HFF-Myc (cell line): ENCODE measurements at regions not wholly inside any gene's neighbourhood (a gene's known extent, or its start where the extent isn't known, plus 50 kb on each side); places are given as distances from the start of the nearest gene placed in this dataset.

Experiments
- DNase-seq: peaks from one replicate; pipeline ENCODE4 v3.0.0-alpha.2; 2011; ENCODE audit warnings: low read depth; ENCODE audit errors: extremely low read depth
- H3K4me3 ChIP-seq: replicated peaks from 2 replicates; pipeline ENCODE4 v1.5.1; 2011; ENCODE audit warnings: low read depth, mild to moderate bottlenecking, control low read depth, low read length
- CTCF ChIP-seq: IDR thresholded peaks from 2 replicates; pipeline ENCODE4 v1.5.1; 2012; ENCODE audit warnings: mild to moderate bottlenecking, low read depth, low read length, control low read depth; ENCODE audit errors: missing control alignments

- DNase-seq: no peak
Measured at GRCh38 chr4:79650794-79651431, 242.9 kb upstream of the GK2 start.

GRCh38 chr4:79650217-79650616 is 242.2 kb upstream of the GK2 start:
- no peak for DNase-seq
- no peak for TF ChIP-seq CTCF
- no peak overlapping the region for H3K4me3 ChIP-seq

More at GRCh38 chr4:79650794-79651431, 242.9 kb upstream of the GK2 start:
- TF ChIP-seq CTCF: no peak
- no peak overlapping the region for H3K4me3 ChIP-seq

- DNase-seq: no peak
- no peak for TF ChIP-seq CTCF
- H3K4me3 ChIP-seq: no peak overlapping the region
Measured at GRCh38 chr4:79645942-79646341, 237.9 kb upstream of the GK2 start.

- DNase-seq: no peak
- TF ChIP-seq CTCF: no peak
Measured at GRCh38 chr4:79638735-79639134, 230.7 kb upstream of the GK2 start.

GRCh38 chr4:79636991-79637390 is 229.0 kb upstream of the GK2 start:
- DNase-seq: no peak
- H3K4me3 ChIP-seq: no peak overlapping the region
- no peak for TF ChIP-seq CTCF

More at GRCh38 chr4:79638735-79639134, 230.7 kb upstream of the GK2 start:
- H3K4me3 ChIP-seq: no peak overlapping the region

- no peak for TF ChIP-seq CTCF
- H3K4me3 ChIP-seq: no peak overlapping the region
- no peak for DNase-seq
Measured at GRCh38 chr4:79634111-79634510, 226.1 kb upstream of the GK2 start.

GRCh38 chr4:79632114-79632513 is 224.1 kb upstream of the GK2 start:
- no peak for TF ChIP-seq CTCF
- H3K4me3 ChIP-seq: no peak overlapping the region
- no peak for DNase-seq
